ENCODE measurements at regions not wholly inside any gene's neighbourhood (a gene's known extent, or its start where the extent isn't known, plus 50 kb on each side); places are given as distances from the start of the nearest gene placed in this dataset.

- TF ChIP-seq GABPB1 (CRISPR knock-in tag; IDR thresholded peaks at IDR 0.05) (no peak), ZBTB21 (CRISPR knock-in tag; IDR thresholded peaks at IDR 0.05; ENCODE audit: borderline replicate concordance) (no peak), ZNF281 (CRISPR knock-in tag; IDR thresholded peaks at IDR 0.05) (no peak), SOX15 (CRISPR knock-in tag; IDR thresholded peaks at IDR 0.05) (no peak), TP53 (CRISPR knock-in tag; IDR thresholded peaks at IDR 0.05) (no peak), FOXP4 (CRISPR knock-in tag; IDR thresholded peaks at IDR 0.05) (no peak), ZNF219 (CRISPR knock-in tag; IDR thresholded peaks at IDR 0.05; ENCODE audit: borderline replicate concordance) (no peak), FOXP1 (CRISPR knock-in tag; IDR thresholded peaks at IDR 0.05; ENCODE audit: borderline replicate concordance) (no peak), CDX4 (CRISPR knock-in tag; IDR thresholded peaks at IDR 0.05; ENCODE audit: borderline replicate concordance) (no peak)
Observed at GRCh38 chr13:89361909-89362308, 1690.7 kb downstream of the SLITRK5 start (continued).

GRCh38 chr13:89363144-89363543 is 1692.0 kb downstream of the SLITRK5 start:
- H3K27me3 Mint-ChIP-seq (ENCODE audit: low read depth), result no peaks in the 10 kb centered on the region
- H3K4me3 Mint-ChIP-seq, result no peak overlapping the region
- POLR2A ChIA-PET, result interaction anchor here (0.7 kb wide), 1 partner anchor 12 kb away, joined by 10 read pairs; no protein-coding TSS in a partner anchor
- no peak for TF ChIP-seq ZSCAN18 (CRISPR knock-in tag; IDR thresholded peaks at IDR 0.05)
- TF ChIP-seq ZBTB43 (CRISPR knock-in tag; IDR thresholded peaks at IDR 0.05), result no peak
- TF ChIP-seq CREB1 (CRISPR knock-in tag; IDR thresholded peaks at IDR 0.05), result no peak
- no peak for TF ChIP-seq ESRRA (CRISPR knock-in tag; IDR thresholded peaks at IDR 0.05; ENCODE audit: borderline replicate concordance)
- TF ChIP-seq ZNF263 (CRISPR knock-in tag; IDR thresholded peaks at IDR 0.05; ENCODE audit: low read depth), result no peak
- no peak for TF ChIP-seq SMAD3 (CRISPR knock-in tag; IDR thresholded peaks at IDR 0.05; ENCODE audit: borderline replicate concordance)
- no peak for TF ChIP-seq ZMAT4 (CRISPR knock-in tag; IDR thresholded peaks at IDR 0.05)
- no peak for TF ChIP-seq ZNF121 (CRISPR knock-in tag; IDR thresholded peaks at IDR 0.05)
- TF ChIP-seq FOXK1 (CRISPR knock-in tag; IDR thresholded peaks at IDR 0.05), result no peak
- TF ChIP-seq JAZF1 (CRISPR knock-in tag; IDR thresholded peaks at IDR 0.05), result no peak
- TF ChIP-seq E2F5 (CRISPR knock-in tag; IDR thresholded peaks at IDR 0.05), result no peak
- no peak for TF ChIP-seq ERG (CRISPR knock-in tag; IDR thresholded peaks at IDR 0.05)
- TF ChIP-seq IRF1 (CRISPR knock-in tag; IDR thresholded peaks at IDR 0.05), result no peak
- TF ChIP-seq MLX (CRISPR knock-in tag; IDR thresholded peaks at IDR 0.05), result no peak
- TF ChIP-seq OVOL2 (CRISPR knock-in tag; IDR thresholded peaks at IDR 0.05; ENCODE audit: borderline replicate concordance), result no peak
- no peak for TF ChIP-seq SMAD4 (CRISPR knock-in tag; IDR thresholded peaks at IDR 0.05)
- no peak for TF ChIP-seq TP53 (CRISPR knock-in tag; IDR thresholded peaks at IDR 0.05)

More at GRCh38 chr13:89363144-89363543, 1692.0 kb downstream of the SLITRK5 start:
- CTCF ChIA-PET, result interaction anchor here (0.7 kb wide), 1 partner anchor 692 kb away, joined by 3 read pairs; no protein-coding TSS in a partner anchor
- Mint-ChIP-seq H3K9me3 (peaks cover 8% of the 10 kb centered on the region; the same call in 1 of the 2 replicates), H3K27ac (no peak overlapping the region), H3K4me1 (peaks cover 9% of the 10 kb centered on the region), H3K36me3 (no peaks in the 10 kb centered on the region)
- peak; percentile 86 for ATAC-seq
- DNase-seq (ENCODE audit: low spot score), result peak; percentile 32
